RPMI8226 (cell line): ENCODE measurements at regions not wholly inside any gene's neighbourhood (a gene's known extent, or its start where the extent isn't known, plus 50 kb on each side); places are given as distances from the start of the nearest gene placed in this dataset.

ENCODE experiments used
- DNase-seq: peaks from one replicate; pipeline ENCODE4 v3.0.0-alpha.2; 2015

GRCh38 chr21:41671212-41671762 is 95.6 kb downstream of the RIPK4 start:
- DNase-seq: no peak

- DNase-seq: no peak
Observed at GRCh38 chr21:41670056-41670805, 96.6 kb downstream of the RIPK4 start.

- DNase-seq: no peak
Observed at GRCh38 chr21:41669533-41669830, 97.4 kb downstream of the RIPK4 start.

GRCh38 chr21:41668686-41669532 is 97.9 kb downstream of the RIPK4 start:
- DNase-seq: no peak

GRCh38 chr21:41668051-41668541 is 98.8 kb downstream of the RIPK4 start:
- DNase-seq: no peak

- no peak for DNase-seq
Observed at GRCh38 chr21:41667136-41667535, 99.7 kb downstream of the RIPK4 start.

GRCh38 chr21:41666641-41667081 is 100.2 kb downstream of the RIPK4 start:
- DNase-seq: no peak

- no peak for DNase-seq
Observed at GRCh38 chr21:41665766-41666595, 100.9 kb downstream of the RIPK4 start.

GRCh38 chr21:41664881-41665765 is 101.7 kb downstream of the RIPK4 start:
- DNase-seq: no peak

- peak; percentile 51 for DNase-seq
Observed at GRCh38 chr21:41663805-41664788, 102.8 kb downstream of the RIPK4 start.

- no peak for DNase-seq
Observed at GRCh38 chr21:41662761-41663160, 104.1 kb downstream of the RIPK4 start.

- no peak for DNase-seq
Observed at GRCh38 chr21:41662161-41662560, 104.7 kb downstream of the RIPK4 start.

- DNase-seq: no peak
Observed at GRCh38 chr21:41660748-41661147, 106.1 kb downstream of the RIPK4 start.

- peak; percentile 34 for DNase-seq
Observed at GRCh38 chr21:41659791-41660560, 106.9 kb downstream of the RIPK4 start.

GRCh38 chr21:41656946-41657525 is 109.8 kb downstream of the RIPK4 start:
- DNase-seq: no peak

- no peak for DNase-seq
Observed at GRCh38 chr21:41655259-41655658, 111.6 kb downstream of the RIPK4 start.

- no peak for DNase-seq
Observed at GRCh38 chr21:41653954-41654491, 112.8 kb downstream of the RIPK4 start.

GRCh38 chr21:41653243-41653953 is 113.5 kb downstream of the RIPK4 start:
- peak; percentile 57 for DNase-seq
